ENCODE measurements at regions not wholly inside any gene's neighbourhood (a gene's known extent, or its start where the extent isn't known, plus 50 kb on each side); places are given as distances from the start of the nearest gene placed in this dataset.

- Histone ChIP-seq H2AFZ (ENCODE audit: low read length) (no peak overlapping the region), H3K14ac (ENCODE audit: insufficient read depth, low read length) (no peak overlapping the region), H2BK15ac (ENCODE audit: low read depth, low read length) (no peak overlapping the region), H4K91ac (ENCODE audit: insufficient read length, low read depth, low read length) (no peak overlapping the region), H3K9ac (ENCODE audit: extremely low read depth, insufficient read length, low read length) (no peak overlapping the region), H2BK5ac (ENCODE audit: insufficient read length, low read length) (no peak overlapping the region), H3K23me2 (ENCODE audit: insufficient read length, low read depth, low read length, poor library complexity, severe bottlenecking) (no peaks in the 10 kb centered on the region), H2AK5ac (ENCODE audit: insufficient read length, low read length) (no peak overlapping the region), H4K8ac (replicated peaks; ENCODE audit: insufficient read length, low read depth, low read length) (no peak overlapping the region), H3T11ph (ENCODE audit: low read length) (no peak overlapping the region), H3K79me1 (ENCODE audit: insufficient read depth, low read depth, low read length, poor library complexity, severe bottlenecking) (no peaks in the 10 kb centered on the region), H3K56ac (ENCODE audit: insufficient read length, low read depth, low read length) (no peak overlapping the region), H3K4me2 (ENCODE audit: insufficient read depth, insufficient read length, low read length) (no peak overlapping the region), H3K79me2 (ENCODE audit: insufficient read depth, low read length) (no peaks in the 10 kb centered on the region), H3K9me3 (ENCODE audit: control insufficient read depth, low read depth, low read length) (no peaks in the 10 kb centered on the region), H3K27ac (ENCODE audit: insufficient read length, low read depth, low read length) (no peak overlapping the region), H2BK12ac (ENCODE audit: insufficient read length, low read depth, low read length) (no peak overlapping the region), H4K5ac (ENCODE audit: insufficient read length, low read depth, low read length) (no peak overlapping the region), H3K27me3 (ENCODE audit: insufficient read depth, low read length) (no peaks in the 10 kb centered on the region), H3K18ac (ENCODE audit: insufficient read length, low read depth, low read length) (no peak overlapping the region), H2BK20ac (ENCODE audit: low read depth, low read length, poor library complexity, severe bottlenecking) (no peak overlapping the region), H2BK120ac (ENCODE audit: low read depth, low read length, poor library complexity, severe bottlenecking) (no peak overlapping the region), H3K4ac (ENCODE audit: low read depth, low read length) (no peak overlapping the region), H4K20me1 (ENCODE audit: control insufficient read depth, insufficient read depth, insufficient read length) (no peaks in the 10 kb centered on the region), H3K23ac (ENCODE audit: insufficient read length, low read depth, low read length) (no peak overlapping the region), H3K4me1 (ENCODE audit: insufficient read depth, low read length) (peaks cover 4% of the 10 kb centered on the region)
- H3K27ac Mint-ChIP-seq, result no peak overlapping the region
- peaks cover 0 to 5% of the 10 kb centered on the region in 2 experiments; a peak in 2 of 4 replicates for H3K4me1 Mint-ChIP-seq
- no peak for DNase-seq
- H3K27me3 Mint-ChIP-seq (ENCODE audit: low read depth), result no peaks in the 10 kb centered on the region
- WGBS (ENCODE audit: extremely low coverage, insufficient read length, low lambda C conversion rate), result no CpG with 5 or more reads among the region's 3 CpGs
- H3K36me3 Mint-ChIP-seq (ENCODE audit: insufficient read depth in 1 of 3, low read depth in 3 of 3), result peaks cover 0 to 13% (median 6%) of the 10 kb centered on the region in 3 experiments; a peak in 4 of 7 replicates
- no peak for TF ChIP-seq CTCF (conservative IDR thresholded peaks at IDR 0.05)
- peaks cover 9 to 19% of the 10 kb centered on the region in 2 experiments for H3K9me3 Mint-ChIP-seq
- no peak overlapping the region for H3K4me3 Mint-ChIP-seq
Measured at GRCh38 chr4:152256996-152257395, 278.9 kb downstream of the FBXW7 start.
